Fibroblast of pulmonary artery (primary cell): ENCODE measurements at regions not wholly inside any gene's neighbourhood (a gene's known extent, or its start where the extent isn't known, plus 50 kb on each side); places are given as distances from the start of the nearest gene placed in this dataset.

Experiments
- DNase-seq: peaks from one replicate; pipeline ENCODE4 v3.0.0-alpha.2; 2010; ENCODE audit warnings: low read depth
- H3K4me3 ChIP-seq: replicated peaks from 2 replicates; pipeline ENCODE4 v1.5.1; 2011; ENCODE audit warnings: low read depth, mild to moderate bottlenecking, control low read depth, low read length, moderate library complexity
- TF ChIP-seq, protein P1 (sequence below): IDR thresholded peaks from 2 replicates; pipeline ENCODE4 v1.5.1; 2011; ENCODE audit warnings: mild to moderate bottlenecking, control low read depth, low read length, inconsistent platforms; ENCODE audit errors: missing control alignments

DNA sequence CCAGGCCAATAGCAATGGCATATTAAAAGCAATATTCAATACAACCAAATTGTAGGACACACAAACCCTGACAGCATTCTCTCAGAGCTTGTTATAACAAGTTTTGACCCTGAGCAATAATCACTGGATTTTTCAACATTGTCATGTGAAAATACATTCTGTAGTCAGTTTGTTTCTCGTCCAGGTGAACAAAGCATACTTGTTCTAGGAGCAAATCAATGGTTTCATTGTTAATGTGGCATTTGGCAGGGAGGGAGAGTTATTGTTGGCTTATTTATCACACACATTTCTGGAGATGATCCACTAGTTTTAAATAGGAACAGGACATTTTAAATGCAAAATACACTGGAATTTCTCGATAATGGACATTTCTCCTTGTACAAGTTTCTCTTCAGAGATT lies 69.9 kb upstream of the L3MBTL4 start:
- H3K4me3 ChIP-seq, result no peak overlapping the region
- TF ChIP-seq, protein P1, sequence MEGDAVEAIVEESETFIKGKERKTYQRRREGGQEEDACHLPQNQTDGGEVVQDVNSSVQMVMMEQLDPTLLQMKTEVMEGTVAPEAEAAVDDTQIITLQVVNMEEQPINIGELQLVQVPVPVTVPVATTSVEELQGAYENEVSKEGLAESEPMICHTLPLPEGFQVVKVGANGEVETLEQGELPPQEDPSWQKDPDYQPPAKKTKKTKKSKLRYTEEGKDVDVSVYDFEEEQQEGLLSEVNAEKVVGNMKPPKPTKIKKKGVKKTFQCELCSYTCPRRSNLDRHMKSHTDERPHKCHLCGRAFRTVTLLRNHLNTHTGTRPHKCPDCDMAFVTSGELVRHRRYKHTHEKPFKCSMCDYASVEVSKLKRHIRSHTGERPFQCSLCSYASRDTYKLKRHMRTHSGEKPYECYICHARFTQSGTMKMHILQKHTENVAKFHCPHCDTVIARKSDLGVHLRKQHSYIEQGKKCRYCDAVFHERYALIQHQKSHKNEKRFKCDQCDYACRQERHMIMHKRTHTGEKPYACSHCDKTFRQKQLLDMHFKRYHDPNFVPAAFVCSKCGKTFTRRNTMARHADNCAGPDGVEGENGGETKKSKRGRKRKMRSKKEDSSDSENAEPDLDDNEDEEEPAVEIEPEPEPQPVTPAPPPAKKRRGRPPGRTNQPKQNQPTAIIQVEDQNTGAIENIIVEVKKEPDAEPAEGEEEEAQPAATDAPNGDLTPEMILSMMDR, result no peak
- DNase-seq, result no peak

GRCh38 chr18:6486313-6486712 lies 71.6 kb upstream of the L3MBTL4 start:
- TF ChIP-seq, protein P1, result no peak
- no peak overlapping the region for H3K4me3 ChIP-seq
- DNase-seq, result no peak

GRCh38 chr18:6486764-6487426 lies 72.2 kb upstream of the L3MBTL4 start:
- TF ChIP-seq, protein P1, result no peak
- H3K4me3 ChIP-seq, result no peak overlapping the region
- DNase-seq, result no peak

GRCh38 chr18:6487968-6488367 lies 73.3 kb upstream of the L3MBTL4 start:
- TF ChIP-seq, protein P1, result no peak

DNA sequence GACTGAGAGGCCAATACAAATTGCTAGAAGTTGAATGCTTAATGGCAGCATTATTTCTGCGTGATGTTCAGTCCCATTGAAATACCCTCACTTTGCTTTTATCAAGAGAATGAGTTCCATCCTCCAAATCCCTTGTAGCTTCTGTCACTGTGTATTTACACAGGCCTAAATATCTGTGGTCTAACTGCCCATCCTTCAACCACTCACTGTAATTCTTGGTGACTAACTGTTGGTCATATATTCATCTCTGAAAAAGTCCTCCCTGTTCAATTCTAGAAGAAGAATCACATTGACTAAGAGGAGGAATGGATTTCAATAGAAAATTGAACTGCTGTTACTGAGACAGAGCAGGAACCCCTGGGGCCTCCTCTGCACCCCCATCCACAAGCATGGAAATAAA lies 74.2 kb upstream of the L3MBTL4 start:
- no peak for DNase-seq
- no peak overlapping the region for H3K4me3 ChIP-seq
- TF ChIP-seq, protein P1, result no peak

More at GRCh38 chr18:6487968-6488367, 73.3 kb upstream of the L3MBTL4 start:
- H3K4me3 ChIP-seq, result no peak overlapping the region
- DNase-seq, result no peak

DNA sequence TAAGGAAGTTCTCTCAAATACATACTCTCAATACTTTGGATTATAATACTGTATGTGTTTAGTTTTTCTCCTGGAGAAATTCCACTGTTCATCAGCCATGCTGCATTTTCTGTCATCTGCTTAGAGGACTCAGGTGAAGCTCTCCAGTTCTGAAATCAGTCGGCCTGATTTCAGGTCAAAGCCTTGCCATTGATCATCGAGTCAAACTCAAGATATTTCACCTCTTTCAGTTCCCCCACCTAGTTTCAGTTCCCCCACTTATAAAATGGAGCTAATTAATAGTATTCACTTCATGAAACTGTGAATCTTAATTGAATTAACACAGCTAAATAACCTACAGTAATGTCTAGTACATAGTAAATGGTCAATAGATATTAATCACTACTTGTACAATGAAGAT lies 75.3 kb upstream of the L3MBTL4 start:
- no peak overlapping the region for H3K4me3 ChIP-seq
- no peak for DNase-seq
- TF ChIP-seq, protein P1, result no peak

GRCh38 chr18:6493194-6493593 lies 78.5 kb upstream of the L3MBTL4 start:
- no peak for DNase-seq
- H3K4me3 ChIP-seq, result no peak overlapping the region
- TF ChIP-seq, protein P1, result no peak
